Esophagus squamous epithelium (tissue), 5 donors: ENCODE measurements at regions not wholly inside any gene's neighbourhood (a gene's known extent, or its start where the extent isn't known, plus 50 kb on each side); places are given as distances from the start of the nearest gene placed in this dataset.
A peak's percentile ranks its signal among the peaks of the same experiment; 100 is the strongest.

Source experiments
- DNase-seq: peaks from one replicate; lab custom pipeline; 2025; lab: John Stamatoyannopoulos, UW
- H3K27ac ChIP-seq, 4 donors: fragments of 200-600 bp; sonication (generic); one replicate each; pipeline ENCODE4 v1.5.1; 2016 to 2019; ENCODE audit warnings: mild to moderate bottlenecking in 1 of 4
- H3K27me3 ChIP-seq, 4 donors: fragments of 200-600 bp; sonication (generic); 1 replicate in 3 of 4; 2 replicates in 1 of 4; pipeline versions ENCODE4 v1.5.1 to v1.6.0; 2017 to 2021; ENCODE audit warnings: antibody characterized with exemption in 1 of 4
- H3K36me3 ChIP-seq, 3 donors: fragments of 200-600 bp; sonication (generic); one replicate each; pipeline ENCODE4 v1.5.1; 2016 to 2019
- H3K4me1 ChIP-seq, 3 donors: fragments of 200-600 bp; sonication (generic); one replicate each; pipeline ENCODE4 v1.5.1; 2017 to 2019
- H3K4me3 ChIP-seq, 4 donors: fragments of 200-600 bp; sonication (generic); 1 replicate in 3 of 4; 2 replicates in 1 of 4; pipeline ENCODE4 v1.5.1; 2016 to 2019; ENCODE audit warnings: mild to moderate bottlenecking in 2 of 4, moderate library complexity in 1 of 4
- H3K9me3 ChIP-seq, 3 donors: fragments of 200-600 bp; sonication (generic); one replicate each; pipeline ENCODE4 v1.5.1; 2016 to 2019
- CTCF ChIP-seq, 6 experiments: fragments of 450-650 bp in 4 of 6; fragments of 200-600 bp in 2 of 6; sonication (generic) in 2 of 6; IDR thresholded peaks; one replicate each; pipeline ENCODE4 v1.5.1; 2016 to 2019; ENCODE audit warnings: antibody characterized with exemption in 6 of 6, mild to moderate bottlenecking in 4 of 6, moderate library complexity in 4 of 6
- POLR2A ChIP-seq, 4 donors: fragments of 450-650 bp; IDR thresholded peaks; one replicate each; pipeline ENCODE4 v1.6.1; 2017; ENCODE audit warnings: antibody characterized with exemption in 4 of 4, mild to moderate bottlenecking in 4 of 4, moderate library complexity in 3 of 4
- WGBS, 2 donors: methylation state at CpG; one replicate each; pipeline ENCODE4 v1.1.5; 2018; 5-methylcytosine and 5-hydroxymethylcytosine counted together
- intact Hi-C: fragments of 100-400 bp; cut with DNase I; formaldehyde crosslinking; loops from one replicate; pipeline ENCODE4 v1.15.0; 2022
- donor health status: DM: yes; HTN: yes; CAD: no.

GRCh38 chr14:51561141-51561540 is 90.6 kb upstream of the FRMD6 start:
- Histone ChIP-seq H3K4me1 (peaks cover 0 to 40% (median 10%) of the 10 kb centered on the region in 3 donors), H3K27ac (no peak overlapping the region), H3K9me3 (no peaks in the 10 kb centered on the region), H3K4me3 (no peak overlapping the region), H3K36me3 (no peaks in the 10 kb centered on the region), H3K27me3 (no peaks in the 10 kb centered on the region)
- intact Hi-C loops: no loop called here
- no peak for DNase-seq
- TF ChIP-seq POLR2A (IDR thresholded peaks at IDR 0.05): no peak
- TF ChIP-seq CTCF (IDR thresholded peaks at IDR 0.05): no peak
- 94 to 97% methylated on average over 2 of the region's 2 CpGs for WGBS, 2 donors

GRCh38 chr14:51562816-51563215 is 88.9 kb upstream of the FRMD6 start:
- TF ChIP-seq CTCF (IDR thresholded peaks at IDR 0.05): no peak
- TF ChIP-seq POLR2A (IDR thresholded peaks at IDR 0.05): no peak
- H3K9me3 ChIP-seq: no peaks in the 10 kb centered on the region
- DNase-seq: no peak
- intact Hi-C loops: no loop called here
- H3K36me3 ChIP-seq: no peaks in the 10 kb centered on the region
- no peak overlapping the region for H3K4me3 ChIP-seq
- WGBS, 2 donors: 58 to 100% methylated on average over 3 to 5 of the region's 5 CpGs
- H3K4me1 ChIP-seq: peaks cover 0 to 57% (median 10%) of the 10 kb centered on the region in 3 donors
- no peak overlapping the region for H3K27ac ChIP-seq
- H3K27me3 ChIP-seq: no peaks in the 10 kb centered on the region

- H3K9me3 ChIP-seq: no peaks in the 10 kb centered on the region
- 82 to 87% methylated on average over 3 of the region's 3 CpGs for WGBS, 2 donors
- no peak overlapping the region for H3K4me3 ChIP-seq
- no peaks in the 10 kb centered on the region for H3K27me3 ChIP-seq
- H3K4me1 ChIP-seq: peaks cover 0 to 61% (median 10%) of the 10 kb centered on the region in 3 donors
- no peak for TF ChIP-seq CTCF (IDR thresholded peaks at IDR 0.05)
- DNase-seq: no peak
- intact Hi-C loops: no loop called here
- no peaks in the 10 kb centered on the region for H3K36me3 ChIP-seq
- H3K27ac ChIP-seq: no peak overlapping the region
These were observed 88.2 kb upstream of the FRMD6 start for GRCh38 chr14:51563560-51563959.

GRCh38 chr14:51564460-51564859 is 87.2 kb upstream of the FRMD6 start:
- Histone ChIP-seq H3K4me3 (no peak overlapping the region), H3K27ac (peak overlapping the region; percentile 8 to 76 (median 70)), H3K36me3 (no peaks in the 10 kb centered on the region), H3K27me3 (no peaks in the 10 kb centered on the region), H3K9me3 (no peaks in the 10 kb centered on the region), H3K4me1 (peaks cover 0 to 61% (median 10%) of the 10 kb centered on the region in 3 donors)
- WGBS, 2 donors: 48 to 60% methylated on average over 5 of the region's 5 CpGs
- intact Hi-C loops: no loop called here
- TF ChIP-seq CTCF (IDR thresholded peaks at IDR 0.05) (no peak), POLR2A (IDR thresholded peaks at IDR 0.05) (no peak)
- no peak for DNase-seq

DNA sequence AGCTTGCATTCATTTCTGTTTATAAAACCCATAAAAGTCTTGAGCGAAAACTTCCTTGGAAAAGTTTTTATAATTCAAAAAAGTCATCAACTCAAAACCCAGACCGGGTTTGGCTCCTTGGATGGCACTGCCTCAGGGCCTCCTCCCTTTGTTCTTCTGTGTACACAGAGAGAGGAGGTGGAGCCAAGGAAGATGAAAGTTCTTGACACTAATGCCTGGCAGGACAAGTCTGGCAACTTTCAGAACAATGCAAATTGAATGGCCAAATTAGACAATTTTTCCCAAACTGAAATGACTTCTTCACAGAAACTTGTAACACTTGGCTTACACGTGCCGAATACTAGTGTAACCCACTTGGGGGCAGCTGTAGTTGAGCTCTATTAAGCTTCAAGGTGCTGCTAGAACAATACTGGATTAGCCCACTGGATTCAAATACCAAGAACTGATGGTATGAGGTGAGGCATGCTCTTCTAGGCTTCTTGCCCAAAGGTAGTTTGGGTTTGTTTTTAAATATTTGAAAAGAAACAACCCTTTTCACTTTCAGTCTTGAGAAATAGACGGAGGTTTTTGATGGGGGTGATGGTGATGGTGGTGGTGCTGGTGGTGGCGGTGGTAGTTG is 86.6 kb upstream of the FRMD6 start:
- Histone ChIP-seq H3K27ac (peak overlapping the region; percentile 56 to 76 (median 70)), H3K27me3 (no peaks in the 10 kb centered on the region), H3K36me3 (no peaks in the 10 kb centered on the region), H3K4me1 (peaks cover 0 to 61% (median 10%) of the 10 kb centered on the region in 3 donors), H3K9me3 (no peaks in the 10 kb centered on the region), H3K4me3 (no peak overlapping the region)
- TF ChIP-seq CTCF (IDR thresholded peaks at IDR 0.05) (no peak), POLR2A (IDR thresholded peaks at IDR 0.05) (no peak)
- 26 to 40% methylated on average over 5 to 6 of the region's 6 CpGs for WGBS, 2 donors
- intact Hi-C loops: no loop called here
- no peak for DNase-seq
